Esophagus muscularis mucosa (tissue), 4 donors: ENCODE measurements at regions not wholly inside any gene's neighbourhood (a gene's known extent, or its start where the extent isn't known, plus 50 kb on each side); places are given as distances from the start of the nearest gene placed in this dataset.

Source experiments
- EP300 ChIP-seq: sonication (generic); formaldehyde crosslinking; IDR thresholded peaks from one replicate; pipeline ENCODE4 v1.6.1; 2017; ENCODE audit warnings: antibody characterized with exemption
- POLR2A ChIP-seq: fragments of 450-650 bp; IDR thresholded peaks from one replicate; pipeline ENCODE4 v1.6.1; 2017; ENCODE audit warnings: antibody characterized with exemption, moderate library complexity, mild to moderate bottlenecking, low read depth
- POLR2AphosphoS5 ChIP-seq, 2 donors: sonication (generic); formaldehyde crosslinking; IDR thresholded peaks; one replicate each; pipeline ENCODE4 v1.6.1; 2017; ENCODE audit warnings: antibody characterized with exemption in 2 of 2
- TF ChIP-seq, protein P1 (sequence below), 3 experiments: fragments of 200-600 bp in 2 of 3; fragments of 450-650 bp in 1 of 3; sonication (generic) in 2 of 3; IDR thresholded peaks; one replicate each; pipeline ENCODE4 v1.5.1; 2017 to 2019; ENCODE audit warnings: antibody characterized with exemption in 3 of 3, mild to moderate bottlenecking in 2 of 3, moderate library complexity in 1 of 3

DNA sequence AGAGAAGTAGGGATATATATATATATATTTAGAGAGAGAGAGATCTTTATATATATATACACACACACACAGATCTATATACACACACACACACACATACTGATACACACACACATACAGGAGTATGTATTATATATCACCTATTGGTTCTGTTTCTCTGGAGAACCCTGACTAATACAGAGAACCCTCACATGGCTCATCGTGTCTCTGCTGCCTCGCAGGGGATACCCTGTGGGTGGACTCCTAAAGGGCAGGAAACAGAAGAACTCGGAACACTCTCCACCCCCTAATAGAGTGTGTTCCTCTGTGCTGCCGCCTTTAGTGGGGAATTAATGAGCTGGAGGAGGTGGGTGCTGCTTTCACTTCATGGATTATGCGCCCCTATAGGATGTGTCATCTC lies 86.6 kb downstream of the NPY start:
- TF ChIP-seq POLR2A (no peak), POLR2AphosphoS5 (IDR thresholded peaks at IDR 0.05) (no peak), EP300 (no peak)
- TF ChIP-seq, protein P1, sequence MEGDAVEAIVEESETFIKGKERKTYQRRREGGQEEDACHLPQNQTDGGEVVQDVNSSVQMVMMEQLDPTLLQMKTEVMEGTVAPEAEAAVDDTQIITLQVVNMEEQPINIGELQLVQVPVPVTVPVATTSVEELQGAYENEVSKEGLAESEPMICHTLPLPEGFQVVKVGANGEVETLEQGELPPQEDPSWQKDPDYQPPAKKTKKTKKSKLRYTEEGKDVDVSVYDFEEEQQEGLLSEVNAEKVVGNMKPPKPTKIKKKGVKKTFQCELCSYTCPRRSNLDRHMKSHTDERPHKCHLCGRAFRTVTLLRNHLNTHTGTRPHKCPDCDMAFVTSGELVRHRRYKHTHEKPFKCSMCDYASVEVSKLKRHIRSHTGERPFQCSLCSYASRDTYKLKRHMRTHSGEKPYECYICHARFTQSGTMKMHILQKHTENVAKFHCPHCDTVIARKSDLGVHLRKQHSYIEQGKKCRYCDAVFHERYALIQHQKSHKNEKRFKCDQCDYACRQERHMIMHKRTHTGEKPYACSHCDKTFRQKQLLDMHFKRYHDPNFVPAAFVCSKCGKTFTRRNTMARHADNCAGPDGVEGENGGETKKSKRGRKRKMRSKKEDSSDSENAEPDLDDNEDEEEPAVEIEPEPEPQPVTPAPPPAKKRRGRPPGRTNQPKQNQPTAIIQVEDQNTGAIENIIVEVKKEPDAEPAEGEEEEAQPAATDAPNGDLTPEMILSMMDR (IDR thresholded peaks at IDR 0.05), result no peak
